ENCODE measurements at regions not wholly inside any gene's neighbourhood (a gene's known extent, or its start where the extent isn't known, plus 50 kb on each side); places are given as distances from the start of the nearest gene placed in this dataset.

DNA sequence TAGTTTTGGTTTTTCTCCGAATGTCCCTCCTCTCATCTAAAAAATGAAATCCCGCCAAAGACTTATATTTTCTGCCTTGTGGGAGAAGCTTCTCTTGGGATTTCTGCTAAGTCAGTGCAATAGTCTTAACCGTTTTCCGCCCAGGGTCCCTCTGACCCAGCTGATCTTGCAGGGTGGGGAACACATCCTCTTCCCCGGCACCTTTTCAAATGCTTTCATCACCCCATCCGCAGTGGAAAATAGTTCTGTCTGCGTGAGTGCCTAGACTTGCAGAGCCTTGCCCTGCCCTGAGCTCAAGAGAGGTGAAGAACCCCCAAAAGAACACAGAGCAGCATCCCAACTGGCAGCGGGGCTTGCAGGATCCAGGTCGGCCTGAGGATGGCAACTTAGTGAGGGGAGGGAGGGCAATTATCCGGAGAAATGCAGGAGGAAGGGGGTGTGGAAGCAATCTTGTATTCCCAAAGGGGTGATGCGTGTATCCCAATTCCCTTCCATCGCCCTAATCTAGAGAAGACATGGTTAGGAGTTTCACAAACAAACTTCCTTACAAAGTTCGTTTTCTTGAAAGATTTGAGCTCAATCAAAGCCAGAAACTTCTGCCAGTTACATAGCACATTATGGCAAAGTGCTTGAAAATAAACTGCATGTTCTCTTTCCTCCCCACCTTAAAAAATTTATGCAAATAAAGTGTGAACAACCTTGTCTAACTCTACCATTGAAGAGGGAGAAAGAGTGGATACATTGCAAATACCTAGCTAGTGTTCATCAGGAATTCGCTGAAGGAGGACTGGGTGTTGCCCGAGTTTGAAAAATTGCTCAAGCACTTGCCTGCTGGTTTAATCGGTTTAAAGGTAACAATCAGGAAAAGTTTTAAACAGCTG, 79.9 kb downstream of the NR2F2 start:
- no peaks in the 10 kb centered on the region; the same call in none of the 2 replicates for H3K9me3 ChIP-seq (ENCODE audit: control insufficient read depth, insufficient read depth, low read length)
- no peak overlapping the region for H3K27ac ChIP-seq (ENCODE audit: low read depth, low read length)
- TF ChIP-seq CTCF (IDR thresholded peaks at IDR 0.05; ENCODE audit: low read depth, low read length) = no peak
- H3K27me3 ChIP-seq (ENCODE audit: control insufficient read depth, insufficient read depth, low read length) = peaks cover 72% of the 10 kb centered on the region
- POLR2A ChIA-PET = no interaction called here
- no peak overlapping the region for H3K4me3 ChIP-seq (ENCODE audit: low read depth, low read length)
- CTCF ChIA-PET = interaction anchor here (0.6 to 0.9 kb wide), 2 partner anchors 12 to 56 kb away, joined by 3 read pairs; no protein-coding TSS in a partner anchor
- no peak for DNase-seq (ENCODE audit: low read depth, low spot score)

GRCh38 chr15:96411056-96412031, 80.8 kb downstream of the NR2F2 start:
- peaks cover 81% of the 10 kb centered on the region for H3K27me3 ChIP-seq (ENCODE audit: control insufficient read depth, insufficient read depth, low read length)
- ChIA-PET CTCF (interaction anchor here (0.6 to 0.9 kb wide), 2 partner anchors 11 to 57 kb away, joined by 3 read pairs; no protein-coding TSS in a partner anchor), POLR2A (no interaction called here)
- no peak for DNase-seq (ENCODE audit: low read depth, low spot score)
- no peak overlapping the region for H3K27ac ChIP-seq (ENCODE audit: low read depth, low read length)
- TF ChIP-seq CTCF (IDR thresholded peaks at IDR 0.05; ENCODE audit: low read depth, low read length) = no peak
- H3K4me3 ChIP-seq (ENCODE audit: low read depth, low read length) = no peak overlapping the region
- no peaks in the 10 kb centered on the region; the same call in none of the 2 replicates for H3K9me3 ChIP-seq (ENCODE audit: control insufficient read depth, insufficient read depth, low read length)

DNA sequence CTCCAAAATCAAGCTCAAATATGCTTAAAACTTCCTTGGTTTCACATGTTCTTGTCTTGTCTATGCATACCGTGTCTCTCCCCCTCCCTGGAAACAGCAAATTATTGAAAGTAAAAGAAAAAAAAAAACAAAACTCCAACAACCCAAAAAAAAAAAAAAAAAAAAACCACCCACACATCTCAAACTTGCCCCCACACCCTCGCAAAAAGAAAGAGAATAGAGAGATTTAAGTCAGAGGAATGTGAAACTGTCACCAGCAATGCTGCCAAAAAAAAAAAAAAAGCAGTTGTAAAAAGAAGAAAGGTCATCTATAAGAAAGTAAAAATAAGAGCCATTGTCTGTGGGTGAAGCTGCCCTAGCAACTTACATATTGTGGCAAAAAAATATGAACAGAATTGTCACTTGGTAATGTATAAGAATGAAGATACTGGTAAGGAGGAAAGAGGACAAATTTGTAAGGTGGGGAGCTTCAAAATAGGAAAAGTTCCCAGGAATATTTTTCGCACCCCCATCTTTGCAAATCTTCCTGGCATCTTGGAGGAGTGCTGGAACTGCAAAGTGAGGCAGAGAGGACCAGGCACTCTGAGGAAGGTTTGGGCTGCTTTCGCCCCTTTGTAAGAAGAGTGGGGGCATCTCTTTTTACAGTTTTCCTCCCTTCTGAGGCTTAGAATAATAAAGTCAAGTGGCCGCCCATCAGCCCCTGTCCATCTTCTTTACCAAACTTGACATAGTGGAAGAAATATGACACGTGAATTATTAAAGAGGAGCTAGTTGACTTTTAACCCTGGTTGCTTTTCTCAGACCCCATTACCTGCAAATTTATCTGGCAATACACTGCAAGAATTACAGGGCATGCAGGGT, 81.8 kb downstream of the NR2F2 start:
- ChIA-PET CTCF (no interaction called here), POLR2A (no interaction called here)
- no peak for TF ChIP-seq CTCF (IDR thresholded peaks at IDR 0.05; ENCODE audit: low read depth, low read length)

GRCh38 chr15:96412906-96413231, 82.4 kb downstream of the NR2F2 start:
- Histone ChIP-seq H3K27me3 (ENCODE audit: control insufficient read depth, insufficient read depth, low read length) (peaks cover 88% of the 10 kb centered on the region), H3K9me3 (ENCODE audit: control insufficient read depth, insufficient read depth, low read length) (no peaks in the 10 kb centered on the region; the same call in none of the 2 replicates), H3K27ac (ENCODE audit: low read depth, low read length) (no peak overlapping the region), H3K4me3 (ENCODE audit: low read depth, low read length) (no peak overlapping the region)
- TF ChIP-seq CTCF (IDR thresholded peaks at IDR 0.05; ENCODE audit: low read depth, low read length) = no peak
- no peak for DNase-seq (ENCODE audit: low read depth, low spot score)
- CTCF ChIA-PET = no interaction called here
- POLR2A ChIA-PET = no interaction called here

More for the DNA sequence above, 81.8 kb downstream of the NR2F2 start:
- DNase-seq (ENCODE audit: low read depth, low spot score) = no peak
- no peaks in the 10 kb centered on the region; the same call in none of the 2 replicates for H3K9me3 ChIP-seq (ENCODE audit: control insufficient read depth, insufficient read depth, low read length)
- peaks cover 87% of the 10 kb centered on the region for H3K27me3 ChIP-seq (ENCODE audit: control insufficient read depth, insufficient read depth, low read length)
- no peak overlapping the region for H3K27ac ChIP-seq (ENCODE audit: low read depth, low read length)
- H3K4me3 ChIP-seq (ENCODE audit: low read depth, low read length) = no peak overlapping the region
